HepG2 (cell line): ENCODE measurements at regions not wholly inside any gene's neighbourhood (a gene's known extent, or its start where the extent isn't known, plus 50 kb on each side); places are given as distances from the start of the nearest gene placed in this dataset.

Experiments used
- CEBPZ ChIP-seq: IDR thresholded peaks from 2 replicates; pipeline ENCODE4 v1.6.1; 2012; ENCODE audit warnings: low read length, improper control_type of control experiment
- ZBTB7A ChIP-seq: sonication (generic); formaldehyde crosslinking; IDR thresholded peaks from 2 replicates; pipeline ENCODE4 v1.8.0; 2022; ENCODE audit warnings: mild to moderate bottlenecking, missing genetic modification reagents

GRCh38 chr5:89260254-89260653, 377.3 kb upstream of the MEF2C start:
- TF ChIP-seq ZBTB7A = no peak
- TF ChIP-seq CEBPZ = no peak
